K562 (cell line): ENCODE measurements at regions not wholly inside any gene's neighbourhood (a gene's known extent, or its start where the extent isn't known, plus 50 kb on each side); places are given as distances from the start of the nearest gene placed in this dataset.

Experiments
- CHD4 ChIP-seq: fragments of 200-600 bp; sonication (generic); IDR thresholded peaks from 3 replicates; pipeline ENCODE4 v1.6.1; 2012; ENCODE audit warnings: low read depth, mild to moderate bottlenecking, mixed read lengths, low read length, inconsistent platforms; ENCODE audit not compliant: insufficient read depth, insufficient replicate concordance, poor library complexity, severe bottlenecking
- CREB1 ChIP-seq, 2 experiments: sonication (generic) in 1 of 2; formaldehyde crosslinking in 1 of 2; IDR thresholded peaks; 2 replicates each; pipeline versions ENCODE4 v1.6.1 to v1.8.0; 2012 to 2022; ENCODE audit warnings: inconsistent platforms in 1 of 2, mild to moderate bottlenecking in 1 of 2, missing genetic modification reagents in 1 of 2, moderate library complexity in 1 of 2
- KLF13 ChIP-seq: fragments of 450-650 bp; IDR thresholded peaks from 2 replicates; pipeline ENCODE4 v1.6.1; 2016; ENCODE audit warnings: missing genetic modification characterization, low read depth, mild to moderate bottlenecking, missing compliant biosample characterization, moderate library complexity, borderline replicate concordance
- PHF8 ChIP-seq: fragments of 200-600 bp; sonication (generic); IDR thresholded peaks from 2 replicates; pipeline ENCODE4 v1.6.1; 2012; ENCODE audit warnings: mixed run types, mild to moderate bottlenecking, inconsistent platforms, low read length, moderate library complexity, borderline replicate concordance
- RERE ChIP-seq: sonication (generic); formaldehyde crosslinking; IDR thresholded peaks from 2 replicates; pipeline ENCODE4 v1.8.0; 2023; ENCODE audit warnings: missing genetic modification reagents, mild to moderate bottlenecking, borderline replicate concordance
- REST ChIP-seq, 2 experiments: fragments of 450-650 bp; formaldehyde crosslinking in 1 of 2; IDR thresholded peaks; 2 replicates each; pipeline versions ENCODE4 v1.4.0 to v1.6.1; 2014 to 2020; ENCODE audit warnings: mild to moderate bottlenecking in 2 of 2, borderline replicate concordance in 1 of 2, low read depth in 1 of 2
- RFX5 ChIP-seq: IDR thresholded peaks from 2 replicates; pipeline ENCODE4 v1.6.1; 2011; ENCODE audit warnings: low read depth, mild to moderate bottlenecking, improper control_type of control experiment, low read length
- ZC3H11A ChIP-seq: IDR thresholded peaks from 2 replicates; pipeline ENCODE4 v1.6.1; 2012; ENCODE audit warnings: low read depth, low read length, improper control_type of control experiment
- ZNF12 ChIP-seq: sonication (generic); formaldehyde crosslinking; IDR thresholded peaks from 2 replicates; pipeline ENCODE4 v1.4.0; 2020; ENCODE audit warnings: mild to moderate bottlenecking, missing genetic modification reagents
- ZNF263 ChIP-seq: sonication (generic); formaldehyde crosslinking; IDR thresholded peaks from 2 replicates; pipeline ENCODE4 v1.8.0; 2022; ENCODE audit warnings: mild to moderate bottlenecking, missing genetic modification reagents, borderline replicate concordance

- TF ChIP-seq RERE (CRISPR knock-in tag), result no peak
- TF ChIP-seq ZNF263 (CRISPR knock-in tag), result no peak
- no peak for TF ChIP-seq CHD4
- TF ChIP-seq ZC3H11A, result no peak
- TF ChIP-seq REST (IDR thresholded peaks at IDR 0.05; ENCODE audit: borderline replicate concordance), result no peak
- TF ChIP-seq REST (CRISPR knock-in tag; IDR thresholded peaks at IDR 0.05; ENCODE audit: low read depth), result no peak
- no peak for TF ChIP-seq KLF13 (tag)
- TF ChIP-seq PHF8, result no peak
- no peak for TF ChIP-seq RFX5
- no peak for TF ChIP-seq ZNF12 (CRISPR knock-in tag)
- TF ChIP-seq CREB1 (IDR thresholded peaks at IDR 0.05), result no peak
- TF ChIP-seq CREB1 (CRISPR knock-in tag; IDR thresholded peaks at IDR 0.05), result no peak
These were observed 400.2 kb upstream of the GOLIM4 start for GRCh38 chr3:168495932-168496331.
